ENCODE measurements at regions not wholly inside any gene's neighbourhood (a gene's known extent, or its start where the extent isn't known, plus 50 kb on each side); places are given as distances from the start of the nearest gene placed in this dataset.

DNA sequence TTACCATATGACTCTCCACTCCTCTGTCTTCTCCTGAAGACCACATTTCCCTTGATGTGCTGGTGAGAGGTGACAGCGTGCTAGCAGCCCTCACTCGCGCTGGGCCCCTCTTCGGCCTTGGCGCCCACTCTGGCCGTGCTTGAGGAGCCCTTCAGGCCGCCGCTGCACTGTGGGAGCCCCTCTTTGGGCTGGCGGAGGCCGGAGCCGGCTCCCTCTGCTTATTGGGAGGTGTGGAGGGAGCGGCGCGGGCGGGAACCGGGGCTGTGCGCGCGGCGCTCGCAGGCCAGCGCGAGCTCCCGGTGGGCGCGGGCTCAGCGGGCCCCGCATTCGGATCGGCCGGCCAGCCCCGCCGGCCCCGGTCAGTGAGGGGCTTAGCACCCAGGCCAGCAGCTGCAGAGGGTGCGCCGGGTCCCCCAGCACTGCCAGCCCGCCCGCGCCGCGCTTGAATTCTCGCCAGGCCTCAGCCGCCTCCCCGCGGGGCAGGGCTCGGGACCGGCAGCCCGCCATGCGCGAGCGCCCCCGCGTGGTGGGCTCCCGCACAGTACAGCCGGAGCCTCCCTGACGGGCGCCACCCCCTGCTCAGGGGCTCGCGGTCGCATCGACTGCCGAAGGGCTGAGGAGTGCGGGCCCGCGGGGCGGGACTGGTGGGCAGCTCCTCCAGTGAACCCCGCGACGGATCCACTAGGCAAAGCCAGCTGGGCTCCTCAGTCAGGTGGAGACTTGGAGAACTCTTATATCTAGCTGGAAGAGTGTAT is 246.6 kb upstream of the REG3G start:
- H3K27me3 Mint-ChIP-seq (ENCODE audit: insufficient read depth, unreplicated experiment): peaks cover 6% of the 10 kb centered on the region
- peaks cover 13% of the 10 kb centered on the region for H3K9me3 Mint-ChIP-seq (ENCODE audit: unreplicated experiment)
- Histone ChIP-seq H3K4me3 (ENCODE audit: low read depth, low read length) (no peak overlapping the region), H3K36me3 (ENCODE audit: control insufficient read depth, insufficient read depth, low read length) (no peaks in the 10 kb centered on the region), H3K9me3 (no peaks in the 10 kb centered on the region), H3K27me3 (replicated peaks; ENCODE audit: control insufficient read depth, insufficient read depth, low read length) (no peaks in the 10 kb centered on the region), H3K4me1 (no peaks in the 10 kb centered on the region)
- ChIA-PET CTCF (no interaction called here), POLR2A (no interaction called here)
- no peak for DNase-seq
- BruUV-seq (replicated peaks): no TSS peak
- no peaks in the 10 kb centered on the region for H3K4me1 Mint-ChIP-seq (ENCODE audit: low read depth, unreplicated experiment)
- no peak overlapping the region for H3K27ac Mint-ChIP-seq (ENCODE audit: unreplicated experiment)
- TF ChIP-seq, protein P1, sequence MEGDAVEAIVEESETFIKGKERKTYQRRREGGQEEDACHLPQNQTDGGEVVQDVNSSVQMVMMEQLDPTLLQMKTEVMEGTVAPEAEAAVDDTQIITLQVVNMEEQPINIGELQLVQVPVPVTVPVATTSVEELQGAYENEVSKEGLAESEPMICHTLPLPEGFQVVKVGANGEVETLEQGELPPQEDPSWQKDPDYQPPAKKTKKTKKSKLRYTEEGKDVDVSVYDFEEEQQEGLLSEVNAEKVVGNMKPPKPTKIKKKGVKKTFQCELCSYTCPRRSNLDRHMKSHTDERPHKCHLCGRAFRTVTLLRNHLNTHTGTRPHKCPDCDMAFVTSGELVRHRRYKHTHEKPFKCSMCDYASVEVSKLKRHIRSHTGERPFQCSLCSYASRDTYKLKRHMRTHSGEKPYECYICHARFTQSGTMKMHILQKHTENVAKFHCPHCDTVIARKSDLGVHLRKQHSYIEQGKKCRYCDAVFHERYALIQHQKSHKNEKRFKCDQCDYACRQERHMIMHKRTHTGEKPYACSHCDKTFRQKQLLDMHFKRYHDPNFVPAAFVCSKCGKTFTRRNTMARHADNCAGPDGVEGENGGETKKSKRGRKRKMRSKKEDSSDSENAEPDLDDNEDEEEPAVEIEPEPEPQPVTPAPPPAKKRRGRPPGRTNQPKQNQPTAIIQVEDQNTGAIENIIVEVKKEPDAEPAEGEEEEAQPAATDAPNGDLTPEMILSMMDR (IDR thresholded peaks at IDR 0.05; ENCODE audit: insufficient read depth in 1 of 2, low read depth in 1 of 2, low read length in 1 of 2, severe bottlenecking in 1 of 2, unreplicated experiment in 1 of 2): no peak
- intact Hi-C loops (cut with micrococcal nuclease; ENCODE audit: unreplicated experiment): no loop called here
- no peak overlapping the region for H3K4me3 Mint-ChIP-seq (ENCODE audit: unreplicated experiment)
- no peaks in the 10 kb centered on the region for H3K36me3 Mint-ChIP-seq (ENCODE audit: insufficient read depth, unreplicated experiment)

DNA sequence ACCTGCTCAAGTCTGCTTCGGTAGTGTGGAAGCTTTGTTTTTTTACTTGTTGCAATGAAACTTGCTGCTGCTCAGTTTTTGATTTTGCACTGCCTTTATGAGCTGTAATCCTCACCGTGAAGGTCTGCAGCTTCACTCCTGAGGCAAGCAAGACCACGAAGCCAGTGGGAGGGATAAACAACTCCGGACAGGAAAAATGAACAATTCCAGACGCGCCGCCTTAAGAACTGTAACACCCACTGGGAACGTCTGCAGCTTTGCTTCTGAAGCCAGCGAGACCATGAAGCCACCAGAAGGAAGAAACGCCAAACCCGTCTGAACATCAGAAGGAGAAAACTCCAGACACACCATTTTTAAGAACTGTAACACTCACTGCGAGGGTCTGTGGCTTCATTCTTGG is 245.7 kb upstream of the REG3G start:
- Mint-ChIP-seq H3K4me1 (ENCODE audit: low read depth, unreplicated experiment) (no peaks in the 10 kb centered on the region), H3K4me3 (ENCODE audit: unreplicated experiment) (no peak overlapping the region), H3K36me3 (ENCODE audit: insufficient read depth, unreplicated experiment) (no peaks in the 10 kb centered on the region), H3K9me3 (ENCODE audit: unreplicated experiment) (peaks cover 13% of the 10 kb centered on the region), H3K27ac (ENCODE audit: unreplicated experiment) (no peak overlapping the region), H3K27me3 (ENCODE audit: insufficient read depth, unreplicated experiment) (peaks cover 6% of the 10 kb centered on the region)
- H3K36me3 ChIP-seq (ENCODE audit: control insufficient read depth, insufficient read depth, low read length): no peaks in the 10 kb centered on the region
- intact Hi-C loops (cut with micrococcal nuclease; ENCODE audit: unreplicated experiment): no loop called here
- DNase-seq: no peak
- no peak overlapping the region for H3K4me3 ChIP-seq (ENCODE audit: low read depth, low read length)
- H3K27me3 ChIP-seq (replicated peaks; ENCODE audit: control insufficient read depth, insufficient read depth, low read length): no peaks in the 10 kb centered on the region
- ChIA-PET CTCF (no interaction called here), POLR2A (no interaction called here)
- no TSS peak for BruUV-seq (replicated peaks)
- no peaks in the 10 kb centered on the region for H3K4me1 ChIP-seq
- no peaks in the 10 kb centered on the region for H3K9me3 ChIP-seq
- TF ChIP-seq, protein P1 (IDR thresholded peaks at IDR 0.05; ENCODE audit: insufficient read depth in 1 of 2, low read depth in 1 of 2, low read length in 1 of 2, severe bottlenecking in 1 of 2, unreplicated experiment in 1 of 2): no peak

DNA sequence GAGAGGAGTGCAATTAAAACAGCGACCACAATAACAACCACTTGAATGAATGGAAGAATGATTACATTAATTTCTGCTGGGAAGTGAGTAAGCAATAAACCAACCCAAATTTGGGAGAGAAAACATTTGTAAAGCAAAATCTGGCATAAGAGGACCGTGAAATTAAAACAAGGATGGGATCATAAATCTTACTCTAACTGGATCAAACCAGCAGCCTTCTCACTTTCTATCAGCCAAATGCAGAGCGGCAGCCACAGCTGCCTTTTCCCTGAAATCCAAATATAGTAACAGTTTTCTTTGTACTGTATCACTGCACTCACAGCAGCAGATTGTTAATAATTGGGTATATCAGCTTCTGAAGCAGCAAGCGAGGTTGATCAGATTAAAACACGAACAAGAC is 245.2 kb upstream of the REG3G start:
- DNase-seq: no peak
- H3K9me3 Mint-ChIP-seq (ENCODE audit: unreplicated experiment): peaks cover 13% of the 10 kb centered on the region
- peaks cover 3% of the 10 kb centered on the region for H3K27me3 Mint-ChIP-seq (ENCODE audit: insufficient read depth, unreplicated experiment)
- no peaks in the 10 kb centered on the region for H3K4me1 ChIP-seq
- BruUV-seq (replicated peaks): no TSS peak
- H3K4me3 Mint-ChIP-seq (ENCODE audit: unreplicated experiment): no peak overlapping the region
- TF ChIP-seq, protein P1 (IDR thresholded peaks at IDR 0.05; ENCODE audit: insufficient read depth in 1 of 2, low read depth in 1 of 2, low read length in 1 of 2, severe bottlenecking in 1 of 2, unreplicated experiment in 1 of 2): no peak
- no peak overlapping the region for H3K4me3 ChIP-seq (ENCODE audit: low read depth, low read length)
- intact Hi-C loops (cut with micrococcal nuclease; ENCODE audit: unreplicated experiment): no loop called here
- H3K36me3 ChIP-seq (ENCODE audit: control insufficient read depth, insufficient read depth, low read length): no peaks in the 10 kb centered on the region
- H3K4me1 Mint-ChIP-seq (ENCODE audit: low read depth, unreplicated experiment): no peaks in the 10 kb centered on the region
- H3K27me3 ChIP-seq (replicated peaks; ENCODE audit: control insufficient read depth, insufficient read depth, low read length): no peaks in the 10 kb centered on the region
- H3K36me3 Mint-ChIP-seq (ENCODE audit: insufficient read depth, unreplicated experiment): no peaks in the 10 kb centered on the region
- POLR2A ChIA-PET: no interaction called here
- H3K27ac Mint-ChIP-seq (ENCODE audit: unreplicated experiment): no peak overlapping the region
- no peaks in the 10 kb centered on the region for H3K9me3 ChIP-seq
- CTCF ChIA-PET: no interaction called here
